Activated CD4-positive, alpha-beta memory T cell treated with anti-CD3 and anti-CD28 coated beads for 36 hours (primary cell): ENCODE measurements at regions not wholly inside any gene's neighbourhood (a gene's known extent, or its start where the extent isn't known, plus 50 kb on each side); places are given as distances from the start of the nearest gene placed in this dataset.
"Not testable (repeated sequence)": the region's sequence is repeated elsewhere in the genome, so short reads cannot be mapped to it uniquely, and the experiment has no call there.

ENCODE experiments used
- CTCF ChIA-PET: fragments of 350-600 bp; sonication (Branson Sonifier 250); formaldehyde crosslinking; loops from one replicate; lab custom pipeline; 2021; ENCODE audit warnings: antibody characterized with exemption, inconsistent platforms; lab: Charles Lee
- POLR2A ChIA-PET: fragments of 350-600 bp; sonication (Branson Sonifier 250); formaldehyde crosslinking; loops from one replicate; lab custom pipeline; 2021; ENCODE audit warnings: antibody characterized with exemption; lab: Charles Lee
- DNase-seq: peaks from one replicate; pipeline ENCODE4 v3.0.0-alpha.2; 2020
- H3K27ac Mint-ChIP-seq: one replicate; pipeline ENCODE4 v1.8.0; 2021; ENCODE audit warnings: mixed read lengths
- H3K27me3 Mint-ChIP-seq: one replicate; pipeline ENCODE4 v1.8.0; 2021; ENCODE audit warnings: mixed read lengths
- H3K36me3 Mint-ChIP-seq: one replicate; pipeline ENCODE4 v1.8.0; 2021; ENCODE audit warnings: mixed read lengths
- H3K4me1 Mint-ChIP-seq: one replicate; pipeline ENCODE4 v1.8.0; 2021; ENCODE audit warnings: low read depth, mixed read lengths
- H3K4me3 Mint-ChIP-seq: one replicate; pipeline ENCODE4 v1.8.0; 2021; ENCODE audit warnings: mild to moderate bottlenecking, mixed read lengths
- H3K9me3 Mint-ChIP-seq: one replicate; pipeline ENCODE4 v1.8.0; 2021; ENCODE audit warnings: mixed read lengths
- intact Hi-C: fragments of 100-400 bp; cut with micrococcal nuclease; formaldehyde crosslinking; loops from one replicate; pipeline ENCODE4 v1.15.1; 2023

GRCh38 chr7:131845573-131846314, 289.3 kb upstream of the PODXL start:
- no peak for DNase-seq
- Mint-ChIP-seq H3K4me1 (no peaks in the 10 kb centered on the region), H3K9me3 (no peaks in the 10 kb centered on the region), H3K36me3 (no peaks in the 10 kb centered on the region), H3K27ac (no peak overlapping the region), H3K27me3 (peaks cover 5% of the 10 kb centered on the region), H3K4me3 (no peak overlapping the region)
- POLR2A ChIA-PET = no interaction called here
- CTCF ChIA-PET = interaction anchor here (1.5 kb wide), 1 partner anchor 14 kb away, joined by 8 read pairs; no protein-coding TSS in a partner anchor
- intact Hi-C loops = no loop called here

- DNase-seq = no peak
- intact Hi-C loops = no loop called here
- Mint-ChIP-seq H3K4me1 (no peaks in the 10 kb centered on the region), H3K27me3 (peaks cover 5% of the 10 kb centered on the region), H3K27ac (no peak overlapping the region), H3K36me3 (no peaks in the 10 kb centered on the region), H3K9me3 (no peaks in the 10 kb centered on the region), H3K4me3 (no peak overlapping the region)
- POLR2A ChIA-PET = no interaction called here
- CTCF ChIA-PET = interaction anchor here (0.7 kb wide), 1 partner anchor 144 kb away, joined by 5 read pairs; no protein-coding TSS in a partner anchor
Observed at GRCh38 chr7:131844369-131844768, 287.9 kb upstream of the PODXL start.

GRCh38 chr7:131843898-131844331, 287.5 kb upstream of the PODXL start:
- CTCF ChIA-PET = interaction anchor here (0.7 kb wide), 1 partner anchor 145 kb away, joined by 5 read pairs; no protein-coding TSS in a partner anchor
- Mint-ChIP-seq H3K4me3 (no peak overlapping the region), H3K9me3 (no peaks in the 10 kb centered on the region), H3K36me3 (no peaks in the 10 kb centered on the region), H3K4me1 (no peaks in the 10 kb centered on the region), H3K27me3 (peaks cover 5% of the 10 kb centered on the region), H3K27ac (no peak overlapping the region)
- POLR2A ChIA-PET = no interaction called here
- DNase-seq = no peak
- intact Hi-C loops = no loop called here

GRCh38 chr7:131839967-131840690, 283.7 kb upstream of the PODXL start:
- intact Hi-C loops = no loop called here
- CTCF ChIA-PET = no interaction called here
- H3K27ac Mint-ChIP-seq = no peak overlapping the region
- no peaks in the 10 kb centered on the region for H3K9me3 Mint-ChIP-seq
- H3K36me3 Mint-ChIP-seq = no peaks in the 10 kb centered on the region
- no peak for DNase-seq
- POLR2A ChIA-PET = no interaction called here
- no peak overlapping the region for H3K4me3 Mint-ChIP-seq
- no peaks in the 10 kb centered on the region for H3K4me1 Mint-ChIP-seq
- peaks cover under 1% of the 10 kb centered on the region for H3K27me3 Mint-ChIP-seq

GRCh38 chr7:131836733-131837132, 280.3 kb upstream of the PODXL start:
- Mint-ChIP-seq H3K27me3 (peaks cover 5% of the 10 kb centered on the region), H3K9me3 (no peaks in the 10 kb centered on the region), H3K27ac (no peak overlapping the region), H3K4me1 (no peaks in the 10 kb centered on the region), H3K4me3 (no peak overlapping the region), H3K36me3 (no peaks in the 10 kb centered on the region)
- POLR2A ChIA-PET = no interaction called here
- DNase-seq = no peak
- intact Hi-C loops = no loop called here
- CTCF ChIA-PET = interaction anchor here (0.7 kb wide), 1 partner anchor 22 kb away, joined by 3 read pairs; no protein-coding TSS in a partner anchor

- H3K4me3 Mint-ChIP-seq = no peak overlapping the region
- no peak for DNase-seq
- ChIA-PET POLR2A (no interaction called here), CTCF (no interaction called here)
- H3K27me3 Mint-ChIP-seq = peaks cover 7% of the 10 kb centered on the region
- no peaks in the 10 kb centered on the region for H3K9me3 Mint-ChIP-seq
- H3K4me1 Mint-ChIP-seq = no peaks in the 10 kb centered on the region
- H3K36me3 Mint-ChIP-seq = no peaks in the 10 kb centered on the region
- H3K27ac Mint-ChIP-seq = no peak overlapping the region
- intact Hi-C loops = no loop called here
Observed at GRCh38 chr7:131835141-131835540, 278.7 kb upstream of the PODXL start.

- POLR2A ChIA-PET = no interaction called here
- Mint-ChIP-seq H3K4me3 (no peak overlapping the region), H3K36me3 (no peaks in the 10 kb centered on the region), H3K27me3 (peaks cover 11% of the 10 kb centered on the region), H3K9me3 (no peaks in the 10 kb centered on the region), H3K27ac (no peak overlapping the region), H3K4me1 (no peaks in the 10 kb centered on the region)
- CTCF ChIA-PET = no interaction called here
- no peak for DNase-seq
- intact Hi-C loops = no loop called here
Observed at GRCh38 chr7:131830681-131831080, 274.3 kb upstream of the PODXL start.

- CTCF ChIA-PET = no interaction called here
Observed at GRCh38 chr7:131829947-131830558, 273.6 kb upstream of the PODXL start.

GRCh38 chr7:131827421-131827820, 271.0 kb upstream of the PODXL start:
- H3K27ac Mint-ChIP-seq = no peak overlapping the region
- intact Hi-C loops = no loop called here
- H3K36me3 Mint-ChIP-seq = no peaks in the 10 kb centered on the region
- peaks cover 6% of the 10 kb centered on the region for H3K27me3 Mint-ChIP-seq
- no peak overlapping the region for H3K4me3 Mint-ChIP-seq
- H3K4me1 Mint-ChIP-seq = no peaks in the 10 kb centered on the region
- POLR2A ChIA-PET = no interaction called here
- CTCF ChIA-PET = no interaction called here
- DNase-seq = no peak
- no peaks in the 10 kb centered on the region for H3K9me3 Mint-ChIP-seq

More at GRCh38 chr7:131829947-131830558, 273.6 kb upstream of the PODXL start:
- Mint-ChIP-seq H3K27ac (no peak overlapping the region), H3K27me3 (peaks cover 10% of the 10 kb centered on the region), H3K4me3 (no peak overlapping the region), H3K9me3 (no peaks in the 10 kb centered on the region), H3K36me3 (no peaks in the 10 kb centered on the region), H3K4me1 (no peaks in the 10 kb centered on the region)
- POLR2A ChIA-PET = no interaction called here
- intact Hi-C loops = no loop called here
- DNase-seq = no peak

GRCh38 chr7:131826960-131827359, 270.5 kb upstream of the PODXL start:
- Mint-ChIP-seq H3K27ac (no peak overlapping the region), H3K36me3 (no peaks in the 10 kb centered on the region), H3K4me1 (no peaks in the 10 kb centered on the region), H3K9me3 (no peaks in the 10 kb centered on the region), H3K27me3 (peaks cover 6% of the 10 kb centered on the region), H3K4me3 (no peak overlapping the region)
- DNase-seq = no peak
- CTCF ChIA-PET = no interaction called here
- POLR2A ChIA-PET = no interaction called here
- intact Hi-C loops = no loop called here

- CTCF ChIA-PET, H3K4me1 Mint-ChIP-seq, H3K9me3 Mint-ChIP-seq, POLR2A ChIA-PET, DNase-seq, intact Hi-C loops, H3K27ac Mint-ChIP-seq, H3K36me3 Mint-ChIP-seq, H3K27me3 Mint-ChIP-seq, H3K4me3 Mint-ChIP-seq: not testable (repeated sequence)
Observed at GRCh38 chr7:131823961-131824440, 267.6 kb upstream of the PODXL start.

GRCh38 chr7:131819891-131820290, 263.5 kb upstream of the PODXL start:
- H3K9me3 Mint-ChIP-seq = no peaks in the 10 kb centered on the region
- POLR2A ChIA-PET = no interaction called here
- H3K27me3 Mint-ChIP-seq = no peaks in the 10 kb centered on the region
- CTCF ChIA-PET = no interaction called here
- H3K27ac Mint-ChIP-seq = no peak overlapping the region
- H3K36me3 Mint-ChIP-seq = no peaks in the 10 kb centered on the region
- H3K4me3 Mint-ChIP-seq = no peak overlapping the region
- no peak for DNase-seq
- intact Hi-C loops = no loop called here
- H3K4me1 Mint-ChIP-seq = no peaks in the 10 kb centered on the region
